ENCODE measurements at regions not wholly inside any gene's neighbourhood (a gene's known extent, or its start where the extent isn't known, plus 50 kb on each side); places are given as distances from the start of the nearest gene placed in this dataset.

GRCh38 chr1:5311147-5311546 lies 656.7 kb downstream of the AJAP1 start (continued):
- no peak for TF ChIP-seq ZBTB33 (IDR thresholded peaks at IDR 0.05; ENCODE audit: extremely low read depth, insufficient replicate concordance, low read length)

- POLR2A ChIA-PET: no interaction called here
- intact Hi-C loops (cut with micrococcal nuclease): no loop called here
- ATAC-seq: no peak
- no peaks in the 10 kb centered on the region for H3K9me2 ChIP-seq (ENCODE audit: insufficient read depth)
- H3K27ac ChIP-seq (ENCODE audit: low read depth, low read length): no peak overlapping the region
- no peak overlapping the region for H3K4me3 ChIP-seq (replicated peaks in 1 of 2; ENCODE audit: low read depth in 1 of 2, low read length in 2 of 2)
- RAD21 ChIA-PET (ENCODE audit: low non-redundant PET in 1 of 2, low total read pairs in 2 of 2, uncharacterized antibody in 2 of 2, unreplicated experiment in 2 of 2): no interaction called here
- H3K9me3 ChIP-seq (ENCODE audit: control insufficient read depth in 1 of 2, insufficient read depth in 1 of 2, low read depth in 1 of 2, low read length in 2 of 2): no peaks in the 10 kb centered on the region; a peak in 1 of 4 replicates
- H3K36me3 ChIP-seq (ENCODE audit: control insufficient read depth in 1 of 2, insufficient read depth in 2 of 2, low read length in 2 of 2): no peaks in the 10 kb centered on the region
- H3K27me3 ChIP-seq (ENCODE audit: insufficient read depth, low read length): no peaks in the 10 kb centered on the region
- H4K20me1 ChIP-seq (ENCODE audit: insufficient read depth): no peaks in the 10 kb centered on the region
- DNase-seq (ENCODE audit: low read depth, low spot score): no peak
- TF ChIP-seq EZH2 (IDR thresholded peaks at IDR 0.05) (no peak), FOSL1 (IDR thresholded peaks at IDR 0.05; ENCODE audit: low read depth) (no peak), ATF3 (IDR thresholded peaks at IDR 0.05) (no peak), SP1 (IDR thresholded peaks at IDR 0.05; ENCODE audit: low read depth) (no peak), CTCF (IDR thresholded peaks at IDR 0.05 in 2 of 3, conservative IDR thresholded peaks at IDR 0.05 in 1 of 3; ENCODE audit: borderline replicate concordance in 1 of 3, insufficient read depth in 1 of 3, low read depth in 2 of 3, low read length in 2 of 3) (no peak), ZBTB33 (IDR thresholded peaks at IDR 0.05; ENCODE audit: extremely low read depth, insufficient replicate concordance, low read length) (no peak), RAD21 (IDR thresholded peaks at IDR 0.05; ENCODE audit: low read depth) (no peak), ZNF274 (IDR thresholded peaks at IDR 0.05; ENCODE audit: low read depth, low read length) (no peak), YY1 (IDR thresholded peaks at IDR 0.05; ENCODE audit: extremely low read depth, insufficient replicate concordance, low read depth, low read length) (no peak), MAX (IDR thresholded peaks at IDR 0.05) (no peak), ZFX (IDR thresholded peaks at IDR 0.05) (no peak), TCF7L2 (IDR thresholded peaks at IDR 0.05; ENCODE audit: borderline replicate concordance, extremely low read depth, insufficient read depth, insufficient read length) (no peak), EZH2phosphoT487 (IDR thresholded peaks at IDR 0.05; ENCODE audit: borderline replicate concordance) (no peak)
- H3K4me1 ChIP-seq (ENCODE audit: control insufficient read depth in 1 of 2, insufficient read depth in 2 of 2, low read length in 2 of 2): no peaks in the 10 kb centered on the region
- no peak overlapping the region for H3K4me2 ChIP-seq (ENCODE audit: low read length)
- CTCF ChIA-PET: no interaction called here
- no peaks in the 10 kb centered on the region for H3K79me2 ChIP-seq (ENCODE audit: insufficient read depth, low read length)
- H2AFZ ChIP-seq (ENCODE audit: low read depth, low read length, poor library complexity, severe bottlenecking): no peak overlapping the region
- no peak overlapping the region for H3K9ac ChIP-seq (ENCODE audit: low read length)
- BruUV-seq (replicated peaks): no TSS peak
Observed at GRCh38 chr1:5308249-5308648, 653.8 kb downstream of the AJAP1 start.

Data from HCT116 (cell line).